ENCODE measurements at regions not wholly inside any gene's neighbourhood (a gene's known extent, or its start where the extent isn't known, plus 50 kb on each side); places are given as distances from the start of the nearest gene placed in this dataset.

- Histone ChIP-seq H3K4me3 (no peak overlapping the region), H3K27ac (no peak overlapping the region), H3K4me1 (no peaks in the 10 kb centered on the region), H3K9me3 (peaks cover 0 to 5% (median 0%) of the 10 kb centered on the region in 11 donors), H3K27me3 (peaks cover 0 to 4% (median 0%) of the 10 kb centered on the region in 7 donors), H3K36me3 (no peaks in the 10 kb centered on the region)
- 74 to 80% methylated on average over 2 of the region's 2 CpGs for WGBS, 2 donors
- no peak for TF ChIP-seq CTCF (IDR thresholded peaks at IDR 0.05)
- ATAC-seq = no peak
- DNase-seq = no peak
- intact Hi-C loops (cut with DNase I) = no loop called here
Measured at GRCh38 chr14:57921377-57921776, 55.5 kb upstream of the SLC35F4 start.

GRCh38 chr14:57918791-57919190 is 52.9 kb upstream of the SLC35F4 start:
- no peaks in the 10 kb centered on the region for H3K27me3 ChIP-seq
- no peak overlapping the region for H3K4me3 ChIP-seq
- H3K9me3 ChIP-seq = peaks cover 0 to 3% (median 0%) of the 10 kb centered on the region in 11 donors
- ATAC-seq = no peak
- H3K36me3 ChIP-seq = no peaks in the 10 kb centered on the region
- TF ChIP-seq CTCF (IDR thresholded peaks at IDR 0.05) = no peak
- H3K4me1 ChIP-seq = no peaks in the 10 kb centered on the region
- 79 to 89% methylated on average over 3 of the region's 3 CpGs for WGBS, 2 donors
- H3K27ac ChIP-seq = no peak overlapping the region
- intact Hi-C loops (cut with DNase I) = no loop called here
- DNase-seq = no peak

All from heart right ventricle (tissue), 16 donors.